Renal cortical epithelial cell (primary cell): ENCODE measurements at regions not wholly inside any gene's neighbourhood (a gene's known extent, or its start where the extent isn't known, plus 50 kb on each side); places are given as distances from the start of the nearest gene placed in this dataset.

Experiments used
- DNase-seq: peaks from one replicate; pipeline ENCODE4 v3.0.0-alpha.2; 2011; ENCODE audit warnings: low read depth

GRCh38 chr1:78420688-78421087 lies 70.1 kb upstream of the PTGFR start:
- no peak for DNase-seq

DNA sequence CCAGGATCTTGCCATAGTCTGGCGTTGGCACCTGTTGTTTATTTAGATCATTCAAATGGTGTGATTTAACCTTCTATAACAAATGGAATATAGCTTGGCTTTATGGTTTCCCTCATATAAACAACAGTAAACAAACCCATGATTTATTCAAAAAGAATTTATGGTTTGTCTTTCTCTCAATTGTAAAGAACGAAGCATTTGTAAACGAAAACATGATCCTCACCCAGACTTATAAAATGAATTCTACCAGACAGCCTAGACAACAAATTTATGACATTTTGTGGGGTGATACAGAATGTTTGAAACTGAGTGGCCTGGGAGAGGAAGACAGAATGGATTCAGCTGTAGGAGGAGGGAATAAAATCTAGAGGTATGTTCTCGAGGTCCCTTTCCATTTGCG lies 66.1 kb upstream of the PTGFR start:
- no peak for DNase-seq

- DNase-seq, result peak; percentile 73
These were observed 64.4 kb upstream of the PTGFR start for GRCh38 chr1:78426408-78426807.

- no peak for DNase-seq
These were observed 63.3 kb upstream of the PTGFR start for GRCh38 chr1:78427506-78427905.

- DNase-seq, result no peak
These were observed 58.8 kb upstream of the PTGFR start for GRCh38 chr1:78432016-78432415.

- no peak for DNase-seq
These were observed 56.4 kb upstream of the PTGFR start for GRCh38 chr1:78434351-78434750.

DNA sequence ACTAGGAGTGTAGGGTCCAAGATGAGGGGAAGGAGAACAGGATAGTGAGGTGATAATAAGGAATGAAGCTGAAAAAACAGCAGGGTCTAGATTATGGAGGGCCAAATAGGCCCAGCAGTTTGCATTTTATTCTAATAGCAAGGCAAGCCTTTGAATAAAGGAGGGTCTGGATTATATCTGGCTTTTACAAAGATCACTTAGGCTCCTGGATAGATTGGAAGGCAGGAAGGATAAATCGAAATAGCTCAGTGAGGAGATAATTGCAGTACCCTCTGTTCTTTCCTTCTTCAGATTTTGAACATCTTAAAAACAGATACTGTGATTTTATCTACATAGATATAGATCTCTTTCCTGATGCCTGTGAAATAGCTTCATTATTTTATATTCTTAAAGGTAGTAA lies 53.8 kb upstream of the PTGFR start:
- no peak for DNase-seq

DNA sequence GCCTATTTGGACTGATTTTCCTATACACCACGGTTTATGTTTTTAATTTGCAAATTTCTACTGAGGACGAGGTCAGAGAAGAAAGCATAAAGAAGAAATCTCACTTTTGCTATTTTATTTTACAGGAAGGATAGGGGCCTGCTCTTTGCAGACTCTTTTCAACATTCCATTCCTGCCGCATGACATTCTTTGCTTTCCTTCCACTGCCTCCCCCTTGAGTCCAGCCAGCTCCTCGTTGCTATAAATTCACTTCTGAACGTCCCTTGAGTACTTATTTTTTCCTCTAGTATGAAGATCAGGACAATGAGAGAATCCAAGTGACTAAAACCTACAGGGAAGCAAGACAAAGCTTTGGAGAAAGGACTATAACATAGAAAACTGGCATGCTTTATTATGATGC lies 53.4 kb upstream of the PTGFR start:
- no peak for DNase-seq

GRCh38 chr1:78437941-78438340 lies 52.8 kb upstream of the PTGFR start:
- DNase-seq, result no peak

DNA sequence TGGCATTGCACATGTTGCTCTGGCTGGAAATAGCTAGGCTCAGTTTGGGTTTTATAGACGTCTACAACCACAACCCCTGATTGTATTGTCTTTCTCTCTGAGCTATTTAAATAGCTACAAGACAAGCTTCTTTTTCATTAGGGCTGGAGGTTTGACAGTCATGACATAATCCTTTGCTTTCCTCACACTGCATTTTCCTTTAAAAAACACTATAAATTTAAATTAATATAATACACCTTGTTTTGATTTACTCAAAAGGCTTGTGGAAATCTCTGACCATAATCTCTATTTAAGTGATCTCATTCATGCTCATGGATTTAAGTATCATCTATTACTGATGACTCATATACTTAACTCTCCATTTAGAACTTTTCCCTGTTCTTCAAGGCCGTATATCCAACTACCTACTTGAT lies 50.4 kb upstream of the PTGFR start:
- DNase-seq, result peak; percentile 82
